Motor neuron (in vitro differentiated cells): ENCODE measurements at regions not wholly inside any gene's neighbourhood (a gene's known extent, or its start where the extent isn't known, plus 50 kb on each side); places are given as distances from the start of the nearest gene placed in this dataset.

Experiments
- ATAC-seq, 8 experiments: fragments of 200-7000 bp; cut with Tn5 transposase; replicated peaks in 6 of 8; 2 replicates each; pipeline ENCODE4 v1.8.0; 2021; ENCODE audit warnings: mild to moderate bottlenecking in 8 of 8, moderate library complexity in 8 of 8
- H3K27ac ChIP-seq, 2 donors: fragments of 250-450 bp; sonication (Bioruptor Pico); 2 replicates each; pipeline ENCODE4 v1.9.0; 2021; ENCODE audit warnings: antibody characterized with exemption in 2 of 2, mild to moderate bottlenecking in 2 of 2, moderate library complexity in 1 of 2
- H3K4me1 ChIP-seq, 2 donors: fragments of 250-450 bp; sonication (Bioruptor Pico); replicated peaks in 1 of 2; 2 replicates each; pipeline ENCODE4 v1.6.1; 2021; ENCODE audit warnings: antibody characterized with exemption in 2 of 2, mild to moderate bottlenecking in 2 of 2, moderate library complexity in 1 of 2
- H3K4me3 ChIP-seq, 5 donors: fragments of 250-450 bp; sonication (Bioruptor Pico); 2 replicates each; pipeline ENCODE4 v1.9.0; 2021; ENCODE audit warnings: antibody characterized with exemption in 5 of 5, mild to moderate bottlenecking in 5 of 5, moderate library complexity in 4 of 5
- WGBS, 10 experiments: fragments of 450-650 bp; shearing (Covaris generic); methylation state at CpG; one replicate each; pipeline ENCODE4 v1.0.0; 2022; 5-methylcytosine and 5-hydroxymethylcytosine counted together
- in situ Hi-C, 9 experiments: fragments of 400-800 bp; cut with MboI; loops; one replicate each; pipeline ENCODE4 v1.15.0; 2021; ENCODE audit warnings: low sequenced_read_pairs in 9 of 9, low pct_unique_long_range_greater_than_20kb in 2 of 9; ENCODE audit not compliant: unreplicated experiment in 9 of 9

DNA sequence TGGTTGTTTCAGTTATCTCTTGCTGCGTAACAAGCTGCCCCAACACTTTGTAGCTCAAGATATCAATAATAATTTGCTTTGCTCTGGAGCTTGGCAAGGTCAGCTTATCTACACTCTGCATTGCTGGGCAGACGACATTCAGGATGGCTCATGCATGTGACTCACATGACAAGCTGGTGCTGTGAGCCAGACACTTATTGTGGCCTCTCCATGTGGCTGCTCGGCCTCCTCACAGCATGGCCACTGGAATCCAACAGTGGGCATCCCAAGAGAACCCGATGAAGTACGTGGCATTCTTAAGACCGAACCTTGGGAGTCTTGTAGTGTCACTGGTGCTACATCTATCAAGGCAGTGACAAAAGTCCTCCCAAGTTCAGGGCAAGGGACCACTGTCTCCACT, 94.2 kb upstream of the MVB12B start:
- Histone ChIP-seq H3K4me3 (no peak overlapping the region), H3K27ac (no peak overlapping the region), H3K4me1 (peaks cover 14 to 17% of the 10 kb centered on the region in 2 donors)
- no peak for ATAC-seq
- in situ Hi-C loops: loop anchor here in 6 of 9 experiments (25.0 kb wide), 2 partner anchors 155 to 820 kb away; no protein-coding TSS in a partner anchor
- WGBS, 10 experiments: 0 to 100% (median 91%) methylated on average over 1 to 6 of the region's 6 CpGs; no CpG with 5 or more reads in 2 of the 10 experiments

DNA sequence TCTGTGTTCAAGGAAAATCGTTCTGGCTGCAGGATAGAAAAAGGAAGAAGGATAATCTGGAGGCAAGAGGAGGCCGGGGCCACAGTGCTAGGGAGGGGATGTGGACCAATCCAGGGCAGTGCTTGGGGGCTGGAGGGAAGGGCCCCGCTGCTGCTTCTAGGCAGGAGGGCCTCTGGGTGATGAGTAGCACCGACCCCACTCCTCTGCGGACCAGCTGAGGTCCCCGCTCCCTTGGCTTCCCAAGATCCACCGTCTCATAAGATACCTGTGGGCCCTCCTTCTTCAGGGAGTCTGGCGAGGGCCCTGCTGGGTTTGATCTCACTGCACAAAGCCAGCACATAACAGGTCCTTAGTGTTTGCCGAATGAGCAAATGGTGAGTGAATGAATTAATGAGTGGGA, 93.5 kb upstream of the MVB12B start:
- Histone ChIP-seq H3K27ac (no peak overlapping the region), H3K4me1 (peaks cover 6 to 10% of the 10 kb centered on the region in 2 donors), H3K4me3 (no peak overlapping the region)
- 24 to 91% (median 60%) methylated on average over 1 to 5 of the region's 9 CpGs; no CpG with 5 or more reads in 2 of the 10 experiments for WGBS, 10 experiments
- no peak for ATAC-seq
- in situ Hi-C loops: loop anchor here in 6 of 9 experiments (25.0 kb wide), 2 partner anchors 154 to 821 kb away; no protein-coding TSS in a partner anchor

DNA sequence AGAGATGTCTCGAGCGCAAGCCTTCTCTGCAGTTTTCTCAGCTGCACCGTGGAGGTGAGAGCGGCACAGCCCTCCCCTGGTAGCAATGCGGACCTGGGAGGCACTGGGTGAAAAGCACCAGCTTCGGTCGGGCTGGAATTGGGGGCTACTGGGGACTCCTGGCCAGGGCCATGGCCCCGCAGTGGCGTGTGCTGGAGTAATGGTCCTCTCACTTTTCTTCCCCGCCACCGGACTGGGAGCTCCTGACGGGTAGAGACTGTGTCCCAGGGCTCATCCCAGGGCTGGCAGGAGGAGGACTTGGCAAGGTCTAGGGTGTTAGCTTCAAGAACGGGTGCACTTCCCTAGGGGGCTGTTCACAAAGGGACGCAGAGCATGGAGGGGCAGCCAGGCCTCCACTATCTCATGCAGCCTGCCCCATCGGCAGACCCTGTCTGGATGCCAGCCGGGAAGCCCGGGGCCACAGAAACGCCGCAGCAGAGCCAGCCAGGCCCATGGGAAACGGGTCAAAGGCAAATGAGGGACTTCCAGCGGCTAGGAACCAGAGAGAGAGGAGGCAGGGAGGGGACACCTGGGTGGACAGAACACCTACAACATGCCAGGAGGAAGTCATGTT, 92.6 kb upstream of the MVB12B start:
- no peak for ATAC-seq
- Histone ChIP-seq H3K27ac (no peak overlapping the region), H3K4me3 (no peak overlapping the region), H3K4me1 (peaks cover under 1 to 4% of the 10 kb centered on the region in 2 donors)
- WGBS, 10 experiments: 60 to 100% (median 87%) methylated on average over 1 to 10 of the region's 21 CpGs; no CpG with 5 or more reads in 2 of the 10 experiments
- in situ Hi-C loops: loop anchor here in 6 of 9 experiments (25.0 kb wide), 2 partner anchors 153 to 822 kb away; no protein-coding TSS in a partner anchor

DNA sequence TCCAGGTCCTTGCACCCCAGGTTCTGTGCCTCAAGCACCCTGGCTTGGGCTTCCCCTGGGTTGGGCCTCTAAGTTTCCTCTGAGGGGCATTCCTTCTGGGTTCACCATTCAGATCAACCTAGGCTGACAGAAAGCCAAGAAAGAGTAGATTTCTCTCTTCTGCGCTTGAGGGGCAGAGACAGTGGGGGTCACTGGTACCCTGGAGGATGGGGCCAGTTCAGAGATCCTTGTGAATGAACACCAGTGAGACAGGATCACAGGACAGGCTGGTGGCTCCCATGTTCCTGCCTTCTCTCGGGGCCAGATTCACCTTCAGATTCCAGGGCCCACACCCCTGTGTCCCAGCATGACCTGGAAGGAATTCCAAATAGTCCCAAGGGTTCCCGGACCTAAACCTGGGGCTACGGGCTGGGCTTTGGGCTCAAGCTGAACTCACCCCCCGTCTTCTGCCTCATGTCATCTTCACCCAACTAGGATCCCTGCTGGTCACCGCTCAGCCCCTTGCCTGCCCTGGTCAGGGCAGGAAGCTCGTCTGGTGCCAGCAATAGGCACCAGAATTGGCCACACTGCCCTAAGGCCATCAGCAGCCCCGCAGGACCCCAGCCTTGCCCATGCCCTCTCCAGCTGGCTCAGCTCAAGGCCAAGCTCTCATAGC, 91.8 kb upstream of the MVB12B start:
- WGBS, 10 experiments: 74 to 100% (median 81%) methylated on average over 1 to 4 of the region's 8 CpGs; no CpG with 5 or more reads in 5 of the 10 experiments
- H3K4me1 ChIP-seq: peaks cover 0 to 4% of the 10 kb centered on the region in 2 donors
- in situ Hi-C loops: loop anchor here in 6 of 9 experiments (25.0 kb wide), 2 partner anchors 152 to 823 kb away; no protein-coding TSS in a partner anchor
- no peak overlapping the region for H3K4me3 ChIP-seq
- no peak for ATAC-seq
- no peak overlapping the region for H3K27ac ChIP-seq

DNA sequence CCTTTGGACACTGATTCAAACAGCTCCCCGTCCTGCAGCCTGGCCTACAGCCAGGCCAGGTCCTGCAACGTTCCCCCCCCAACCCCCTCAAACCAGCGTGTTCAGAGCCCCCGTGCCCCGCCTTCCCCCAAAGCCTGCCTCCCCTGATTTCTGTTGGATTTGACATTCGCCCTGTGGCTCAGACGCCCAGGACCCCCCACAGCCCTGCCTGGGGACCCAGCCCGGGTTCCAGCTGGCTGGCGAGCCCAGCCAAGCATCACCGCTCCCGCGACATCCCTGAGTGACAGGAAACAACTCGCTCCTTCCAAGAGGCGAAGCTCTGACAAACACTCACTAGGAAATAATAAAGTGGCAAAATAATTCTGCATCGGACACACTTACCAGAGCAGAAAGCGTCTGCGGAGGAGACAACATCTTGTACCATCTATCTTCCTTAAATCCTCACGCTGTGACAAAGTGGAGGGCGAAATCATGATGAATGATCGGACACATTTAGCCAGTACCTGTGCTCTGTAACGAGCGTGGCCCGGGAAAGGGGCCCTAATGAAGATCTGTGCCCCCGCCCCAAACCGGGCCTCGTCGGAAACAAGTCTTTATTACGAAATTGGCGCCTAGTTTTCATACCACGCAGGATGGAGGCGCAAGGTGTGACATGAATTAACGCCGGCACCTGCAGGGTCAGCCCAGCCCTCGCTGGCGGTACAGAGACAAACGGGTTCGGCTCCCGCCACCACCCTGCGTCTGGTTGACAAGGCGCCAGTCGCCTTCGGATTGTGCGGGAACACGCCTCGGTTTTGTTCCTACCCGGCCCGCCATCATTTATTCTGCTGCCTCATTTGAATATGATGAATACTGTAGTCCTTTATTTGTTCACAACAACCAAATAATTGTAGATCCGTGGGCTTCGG, 91.0 kb upstream of the MVB12B start:
- 69 to 100% (median 88%) methylated on average over 1 to 28 of the region's 49 CpGs for whole genome bisulfite sequencing, 10 experiments
- in situ Hi-C loops: loop anchor here in 6 of 9 experiments (25.0 kb wide), 2 partner anchors 152 to 823 kb away; no protein-coding TSS in a partner anchor

DNA sequence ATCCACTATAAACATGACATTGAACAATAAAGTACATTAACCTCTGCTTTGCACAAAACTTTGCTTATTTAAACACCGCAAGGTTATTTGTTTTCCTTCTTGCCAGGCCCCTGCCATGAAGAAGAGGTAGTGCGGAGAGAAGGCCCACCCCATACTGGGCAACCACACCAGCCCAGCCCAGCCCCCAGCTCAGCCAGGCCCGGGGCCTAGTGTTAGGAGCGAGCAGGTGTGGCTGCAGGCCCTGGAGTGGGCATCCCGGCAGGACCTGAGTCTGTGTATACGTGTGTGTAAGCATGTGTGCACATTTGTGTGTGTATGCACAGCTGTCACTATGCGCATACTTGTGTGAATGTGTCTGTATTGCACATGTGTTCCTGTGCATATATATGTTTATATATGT, 90.4 kb upstream of the MVB12B start:
- in situ Hi-C loops: loop anchor here in 6 of 9 experiments (25.0 kb wide), 2 partner anchors 151 to 824 kb away; no protein-coding TSS in a partner anchor
- peaks cover 0 to 4% of the 10 kb centered on the region in 2 donors for H3K4me1 ChIP-seq
- no peak overlapping the region for H3K4me3 ChIP-seq
- ATAC-seq: no peak
- H3K27ac ChIP-seq: no peak overlapping the region
- WGBS, 10 experiments: 48 to 100% (median 74%) methylated on average over 1 to 4 of the region's 7 CpGs; no CpG with 5 or more reads in 6 of the 10 experiments

More for the DNA sequence above, 91.0 kb upstream of the MVB12B start:
- Histone ChIP-seq H3K4me1 (peaks cover 0 to 4% of the 10 kb centered on the region in 2 donors), H3K4me3 (no peak overlapping the region), H3K27ac (no peak overlapping the region)
- peak in 3 of 8 experiments; percentile 30 to 42 (median 31) for ATAC-seq

DNA sequence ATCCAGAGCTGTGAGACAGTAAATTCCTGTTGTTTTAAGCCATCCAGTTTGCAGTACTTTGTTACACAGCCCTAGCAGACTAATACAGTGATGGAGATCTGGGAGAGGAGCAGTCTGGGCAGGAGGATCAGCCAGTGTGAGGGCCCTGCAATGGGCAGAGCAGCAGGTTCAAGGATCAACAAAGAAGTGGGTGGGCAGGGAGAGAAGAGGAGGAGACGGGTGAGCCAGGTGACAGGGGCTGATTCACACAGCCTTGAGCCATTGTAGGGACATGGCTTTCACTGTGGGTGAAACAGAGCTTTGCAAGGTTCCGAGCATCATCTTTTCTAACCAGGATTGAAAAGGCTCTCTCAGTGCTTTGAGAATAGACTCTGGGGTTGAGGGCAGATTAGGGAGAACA, 88.2 kb upstream of the MVB12B start:
- Histone ChIP-seq H3K27ac (no peak overlapping the region), H3K4me1 (peaks cover 0 to 4% of the 10 kb centered on the region in 2 donors), H3K4me3 (no peak overlapping the region)
- 60 to 100% (median 83%) methylated on average over 1 of the region's 2 CpGs; no CpG with 5 or more reads in 7 of the 10 experiments for WGBS, 10 experiments
- ATAC-seq: no peak
- in situ Hi-C loops: loop anchor here in 6 of 9 experiments (25.0 kb wide), 2 partner anchors 149 to 826 kb away; no protein-coding TSS in a partner anchor

DNA sequence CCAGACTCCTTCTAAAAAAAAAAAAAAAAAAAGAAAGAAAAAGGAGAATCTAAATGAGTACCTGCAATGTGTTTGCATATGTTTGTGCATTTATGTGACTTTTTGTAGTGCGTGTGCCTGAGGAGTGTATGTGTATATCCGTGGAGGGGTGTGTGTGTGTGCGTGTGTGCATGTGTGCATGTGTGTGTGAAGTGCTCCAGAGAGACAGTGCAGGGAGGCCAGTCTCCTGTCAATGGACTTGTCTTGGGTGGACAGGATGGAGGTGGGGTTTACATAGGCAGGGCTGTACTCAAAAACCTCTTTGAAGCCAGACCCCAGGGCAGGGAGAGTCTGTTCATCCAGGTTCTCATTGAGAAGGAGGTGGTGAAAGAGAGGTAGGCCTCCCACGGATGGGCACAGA, 87.1 kb upstream of the MVB12B start:
- in situ Hi-C loops: loop anchor here in 6 of 9 experiments (25.0 kb wide), 2 partner anchors 148 to 827 kb away; no protein-coding TSS in a partner anchor
- Histone ChIP-seq H3K27ac (no peak overlapping the region), H3K4me1 (peaks cover 0 to 4% of the 10 kb centered on the region in 2 donors), H3K4me3 (no peak overlapping the region)
- WGBS, 10 experiments: 60 to 100% (median 89%) methylated on average over 1 to 3 of the region's 4 CpGs; no CpG with 5 or more reads in 2 of the 10 experiments
- ATAC-seq: no peak

DNA sequence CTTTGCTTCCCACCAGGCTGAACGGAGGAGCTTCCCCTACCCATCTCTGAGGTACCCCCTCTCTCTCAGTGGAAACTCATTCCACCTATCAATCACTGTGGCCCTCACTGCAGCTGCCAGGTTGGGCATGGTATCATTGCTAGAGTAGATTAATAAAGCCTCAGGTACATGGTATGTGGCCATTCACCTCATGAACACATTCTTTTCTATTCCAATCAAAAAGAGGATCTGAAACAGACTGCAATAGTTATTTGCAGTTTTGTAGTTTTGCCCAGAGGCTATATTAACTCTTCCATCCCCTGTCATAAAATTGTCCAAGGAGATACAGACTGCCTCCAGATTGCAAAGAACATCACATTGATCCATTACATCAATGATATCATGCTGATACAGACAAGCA, 85.8 kb upstream of the MVB12B start:
- no peak overlapping the region for H3K4me3 ChIP-seq
- in situ Hi-C loops: loop anchor here in 6 of 9 experiments (25.0 kb wide), 2 partner anchors 146 to 829 kb away; no protein-coding TSS in a partner anchor
- no peak overlapping the region for H3K27ac ChIP-seq
- WGBS, 10 experiments: 6 to 67% (median 46%) methylated on average over 1 of the region's 1 CpG; no CpG with 5 or more reads in 4 of the 10 experiments
- ATAC-seq: no peak
- no peaks in the 10 kb centered on the region for H3K4me1 ChIP-seq

DNA sequence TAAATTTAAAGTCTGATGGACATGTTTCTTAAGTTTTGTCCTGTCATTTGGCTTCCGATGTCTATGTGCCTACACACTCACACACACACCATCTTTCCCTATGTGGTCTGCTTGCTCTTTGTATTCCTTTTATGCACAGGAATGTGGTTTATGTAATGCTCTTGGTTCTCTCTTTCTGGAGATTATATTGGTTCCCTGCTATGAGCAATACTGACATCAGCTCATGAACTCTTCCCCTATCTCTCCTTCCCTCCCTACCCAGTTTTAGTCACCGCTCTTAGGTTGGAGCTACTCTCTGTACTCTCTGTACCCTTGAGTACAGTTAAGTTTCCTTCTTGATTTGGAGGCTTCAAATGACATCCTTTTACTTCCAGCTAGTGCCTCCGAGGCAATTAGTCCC, 77.9 kb upstream of the MVB12B start:
- WGBS, 10 experiments: 6 to 100% (median 85%) methylated on average over 1 to 3 of the region's 3 CpGs; no CpG with 5 or more reads in 1 of the 10 experiments
- peak in 5 of 8 experiments; percentile 38 to 93 (median 56) for ATAC-seq
- H3K27ac ChIP-seq: no peak overlapping the region
- H3K4me1 ChIP-seq: no peaks in the 10 kb centered on the region
- H3K4me3 ChIP-seq: no peak overlapping the region
- in situ Hi-C loops: loop anchor here in 6 of 9 experiments (25.0 kb wide), 2 partner anchors 139 to 836 kb away; no protein-coding TSS in a partner anchor

DNA sequence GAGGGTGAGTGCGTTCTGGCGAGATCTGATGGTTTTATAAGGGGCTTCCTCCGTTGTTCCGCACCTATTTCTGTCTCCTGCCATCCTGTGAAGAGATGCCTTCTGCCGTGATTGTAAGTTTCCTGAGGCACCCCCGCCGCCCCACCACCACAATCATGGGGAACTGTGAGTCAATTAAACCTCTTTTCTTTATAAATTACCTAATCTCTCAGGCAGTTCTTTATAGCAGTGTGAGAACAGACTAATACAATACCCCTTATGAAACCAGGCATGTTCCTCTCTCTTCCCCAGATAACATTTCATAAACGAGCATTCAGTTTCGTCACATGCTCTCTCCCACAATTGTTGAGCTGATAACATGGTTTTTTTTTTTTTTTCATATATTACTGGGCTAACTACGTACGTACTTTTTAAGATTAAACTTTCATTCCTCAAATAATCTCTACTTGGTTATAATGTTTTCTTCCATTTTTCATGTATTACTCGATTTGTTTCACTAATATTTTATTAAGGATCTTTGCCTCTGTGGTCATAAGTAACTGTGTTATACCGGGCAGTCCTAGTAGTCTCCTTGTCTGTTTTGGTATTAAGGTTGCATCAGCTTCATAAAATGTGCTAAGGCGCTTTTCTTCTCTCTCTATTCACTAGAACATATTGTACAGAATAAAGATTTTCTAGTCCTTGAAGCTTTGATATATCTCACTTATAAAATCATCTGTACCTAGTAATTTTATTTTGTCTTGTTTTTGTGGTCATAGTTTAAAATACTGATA, 64.9 kb upstream of the MVB12B start:
- H3K4me3 ChIP-seq: no peak overlapping the region
- no peaks in the 10 kb centered on the region for H3K4me1 ChIP-seq
- in situ Hi-C loops: no loop called here
- no peak for ATAC-seq
- 35 to 87% (median 80%) methylated on average over 4 to 14 of the region's 14 CpGs for WGBS, 10 experiments
- no peak overlapping the region for H3K27ac ChIP-seq

DNA sequence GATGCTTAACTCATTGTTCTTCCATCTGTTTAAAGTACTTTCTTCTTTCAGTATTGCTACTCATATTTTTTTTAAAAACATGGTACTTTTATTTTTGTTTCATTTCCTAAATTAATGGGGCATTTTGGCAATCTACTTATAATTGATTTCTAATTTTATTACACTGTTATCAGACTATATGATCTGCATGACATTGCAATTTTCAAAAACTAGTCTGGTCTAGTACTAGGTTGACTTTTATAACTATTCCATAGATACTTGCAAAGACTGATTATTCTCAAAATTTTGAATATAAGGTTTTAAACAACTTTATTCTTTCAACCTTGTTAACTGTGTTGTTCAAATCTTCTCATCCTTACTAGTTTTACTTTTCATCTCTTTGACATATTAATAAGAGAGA, 63.9 kb upstream of the MVB12B start:
- H3K4me1 ChIP-seq: peaks cover 0 to under 1% of the 10 kb centered on the region in 2 donors
- H3K27ac ChIP-seq: no peak overlapping the region
- no peak for ATAC-seq
- H3K4me3 ChIP-seq: no peak overlapping the region
- in situ Hi-C loops: no loop called here
